HG03457 (cell line): ENCODE measurements at regions not wholly inside any gene's neighbourhood (a gene's known extent, or its start where the extent isn't known, plus 50 kb on each side); places are given as distances from the start of the nearest gene placed in this dataset.

Experiments
- ATAC-seq: cut with Tn5 transposase; IDR thresholded peaks from one replicate; pipeline ENCODE4 v1.9.1; 2021; ENCODE audit warnings: moderate number of reproducible peaks; ENCODE audit not compliant: unreplicated experiment

DNA sequence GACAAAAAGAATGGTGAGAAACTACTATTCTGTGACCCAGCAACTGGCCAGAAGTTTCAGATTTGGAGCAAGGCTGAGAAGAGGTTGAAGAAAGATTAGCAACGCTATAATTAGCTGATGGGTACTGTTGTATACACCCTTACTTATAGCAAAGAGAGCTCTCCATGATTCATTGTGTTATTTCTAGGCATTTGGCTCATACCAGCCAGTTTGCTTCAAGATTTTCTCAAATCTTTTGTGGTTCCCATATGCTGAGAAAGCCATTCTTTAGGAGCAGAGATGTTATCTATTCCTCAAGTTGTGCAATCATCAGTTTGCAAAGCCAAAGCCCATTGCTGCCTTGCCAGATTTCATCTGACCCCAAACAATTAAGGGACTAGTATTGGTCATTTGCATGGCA is 179.4 kb downstream of the ETS1 start:
- ATAC-seq = no peak

- no peak for ATAC-seq
These were observed 181.4 kb downstream of the ETS1 start for GRCh38 chr11:128405714-128406662.

DNA sequence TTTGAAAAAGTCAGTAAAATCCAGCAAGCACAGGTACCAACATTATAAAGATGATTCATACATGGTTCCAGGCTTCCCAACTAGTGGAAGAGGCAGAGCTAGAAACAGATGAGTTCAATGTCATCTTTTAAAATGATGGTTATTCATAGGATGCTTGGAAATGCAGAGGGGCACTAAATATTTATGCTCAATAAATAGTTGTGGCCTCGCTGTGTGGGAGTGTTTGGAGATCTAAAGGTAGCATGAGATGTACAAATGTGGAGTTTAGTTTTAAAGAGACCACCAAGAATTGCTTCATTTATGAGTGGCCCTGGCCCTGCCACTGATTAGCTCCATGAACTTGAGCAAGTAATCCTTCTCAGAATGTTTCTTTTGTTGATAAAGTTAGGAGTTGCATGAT is 182.2 kb downstream of the ETS1 start:
- ATAC-seq = no peak

GRCh38 chr11:128404437-128404836 is 182.9 kb downstream of the ETS1 start:
- no peak for ATAC-seq

DNA sequence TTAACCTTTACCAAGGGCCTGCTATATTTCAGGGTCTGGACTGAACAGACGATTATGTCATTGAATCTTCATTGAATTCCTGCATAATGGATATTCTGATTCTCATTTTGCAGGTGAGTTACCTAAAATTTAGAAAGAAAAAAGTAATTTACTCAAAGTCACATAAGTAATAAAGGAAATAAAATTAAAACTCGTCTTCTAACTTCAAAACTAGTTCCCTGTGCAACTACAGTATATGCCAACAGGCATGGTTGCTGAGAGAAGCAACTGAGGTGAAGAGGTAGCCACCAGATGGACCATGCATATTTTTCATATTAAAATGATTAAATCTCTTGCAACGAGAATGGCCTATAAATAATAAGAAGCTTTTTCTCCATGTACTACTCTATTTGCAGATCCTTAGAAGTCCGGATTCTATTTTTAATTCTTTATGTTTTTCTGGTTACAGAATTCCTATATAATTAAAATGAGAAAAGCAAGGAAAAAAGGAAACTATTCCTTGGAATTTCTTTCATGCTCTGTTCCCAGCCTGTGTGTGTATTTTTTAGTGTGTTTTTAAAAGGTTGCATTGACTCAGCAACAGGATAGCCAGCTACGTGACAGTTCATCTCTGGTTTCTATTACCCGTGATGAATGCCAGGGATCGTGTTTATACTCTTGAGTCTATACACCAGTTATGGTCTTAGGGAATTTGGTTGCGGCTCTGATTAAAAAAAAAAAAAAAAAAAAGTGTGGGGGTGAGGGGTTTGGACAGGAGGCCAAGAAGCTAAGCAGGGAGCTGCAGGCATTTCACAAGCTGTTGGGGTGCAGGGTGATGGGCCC is 186.8 kb downstream of the ETS1 start:
- ATAC-seq = no peak

DNA sequence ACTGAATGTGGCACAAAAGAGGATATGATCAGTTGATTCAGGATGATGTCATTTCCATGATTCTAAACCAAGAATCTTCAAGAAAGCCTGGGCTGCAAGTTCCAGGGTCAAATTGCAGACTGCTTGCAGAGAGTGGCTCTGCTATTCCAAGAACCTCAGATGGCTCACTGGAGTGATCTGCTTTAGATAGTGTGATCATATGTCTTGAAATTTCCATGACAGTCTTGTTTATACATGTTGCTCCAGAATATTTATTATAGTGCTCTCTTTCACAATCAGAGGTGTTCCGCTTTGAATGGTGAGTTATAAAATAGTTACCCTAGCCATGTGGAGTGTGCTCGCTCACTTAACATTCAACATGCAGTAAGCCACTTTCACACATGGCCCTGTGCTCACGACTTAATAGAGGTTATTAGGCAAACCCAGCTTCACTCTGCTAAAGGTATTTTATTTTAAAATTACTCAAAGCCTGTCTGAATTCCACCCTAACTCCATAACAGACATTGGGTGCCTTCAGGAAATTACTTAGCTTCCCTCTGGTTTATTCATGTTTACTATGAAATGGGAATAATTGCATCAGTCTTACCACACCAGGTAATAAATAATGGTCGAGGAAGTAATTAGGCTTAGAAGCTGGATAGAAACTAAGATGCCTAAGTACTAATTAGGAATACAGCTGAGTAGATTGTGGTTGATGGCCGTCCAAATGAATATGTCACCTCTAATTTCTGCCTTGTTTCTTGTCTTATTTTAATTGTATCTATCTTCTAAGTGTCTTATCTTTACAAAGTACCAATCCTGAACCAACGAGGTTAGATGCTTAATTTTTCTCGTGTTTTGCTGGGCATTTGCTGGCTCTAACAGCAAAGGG is 187.9 kb downstream of the ETS1 start:
- peak; percentile 55 for ATAC-seq

DNA sequence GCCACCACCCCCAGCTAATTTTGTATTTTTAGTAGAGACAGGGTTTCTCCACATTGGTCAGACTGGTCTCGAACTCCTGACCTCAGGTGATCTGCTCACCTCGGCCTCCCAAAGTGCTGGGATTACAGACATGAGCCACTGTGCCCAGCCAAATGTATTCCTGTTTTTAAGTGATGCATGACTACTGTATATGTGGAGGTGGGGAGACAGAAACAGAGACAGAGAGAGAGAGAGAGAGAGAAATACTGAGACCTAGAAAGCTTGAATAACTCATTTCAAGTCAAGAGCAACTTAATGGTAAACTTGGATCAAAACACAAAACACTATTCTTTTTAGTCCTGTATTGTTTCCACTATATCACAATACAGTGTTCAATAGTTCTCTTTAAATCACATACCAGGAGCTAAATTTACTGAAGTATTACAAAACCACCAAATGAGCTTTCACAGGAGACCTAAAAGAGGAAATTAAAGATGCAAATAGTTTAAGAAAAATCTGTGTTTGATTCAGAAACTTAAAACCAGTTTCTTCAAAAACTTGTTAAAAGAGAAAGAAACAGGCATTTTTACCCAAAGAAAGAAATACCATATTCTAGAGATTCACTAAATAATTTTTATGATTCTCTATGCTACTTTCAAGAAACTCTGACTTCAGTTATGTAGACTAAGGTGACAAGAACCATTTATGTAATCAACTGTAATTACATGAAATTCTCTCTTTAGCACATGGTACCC is 188.7 kb downstream of the ETS1 start:
- ATAC-seq = no peak

DNA sequence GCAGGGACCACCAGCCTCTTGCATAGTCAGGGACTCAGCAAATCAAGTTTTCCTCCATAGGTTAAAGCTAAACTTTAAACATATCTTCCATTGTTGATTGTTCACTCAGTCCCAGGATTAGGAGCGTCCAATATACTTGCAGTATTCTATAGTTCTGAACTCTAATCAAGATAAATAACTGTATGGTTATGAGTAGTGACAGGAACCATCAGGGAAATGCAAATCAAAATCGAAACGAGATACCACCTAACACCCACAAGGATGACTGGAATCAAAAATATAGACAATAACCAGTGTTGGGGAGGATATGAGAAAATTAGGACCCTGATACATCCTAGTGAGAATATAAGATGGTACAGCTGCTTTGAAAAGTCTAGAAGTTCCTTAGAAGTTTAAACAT is 190.0 kb downstream of the ETS1 start:
- ATAC-seq = no peak

DNA sequence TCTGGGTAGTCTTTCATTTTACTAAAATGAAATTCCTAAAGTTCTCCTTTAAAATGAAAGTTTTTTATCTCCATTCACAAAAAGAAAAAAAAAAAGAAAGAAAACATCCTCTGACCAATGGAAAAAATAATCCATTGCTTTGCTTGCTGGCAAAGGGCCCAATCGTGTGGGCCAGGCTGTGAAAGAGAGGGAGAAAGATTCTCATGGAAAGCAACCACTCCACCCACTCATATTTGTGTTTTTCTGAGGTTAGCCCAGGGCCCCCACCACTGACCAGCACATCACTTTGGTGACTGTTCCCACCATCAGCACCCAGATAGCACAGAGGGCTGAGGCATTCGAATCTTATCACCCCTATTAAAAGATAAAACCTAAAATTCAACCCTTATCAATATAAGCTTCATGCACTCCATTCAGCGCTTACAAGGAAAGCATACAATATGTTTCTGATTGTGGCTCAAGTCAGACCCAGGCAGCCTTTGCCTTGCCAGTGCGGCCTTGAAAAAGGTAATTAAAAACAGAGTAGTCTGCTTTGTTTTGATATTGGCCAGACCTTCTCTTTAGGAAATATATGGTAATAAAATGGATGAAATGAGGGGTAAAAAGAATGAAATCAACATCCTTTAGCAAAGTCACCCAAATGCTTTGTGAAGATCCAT is 192.8 kb downstream of the ETS1 start:
- no peak for ATAC-seq

DNA sequence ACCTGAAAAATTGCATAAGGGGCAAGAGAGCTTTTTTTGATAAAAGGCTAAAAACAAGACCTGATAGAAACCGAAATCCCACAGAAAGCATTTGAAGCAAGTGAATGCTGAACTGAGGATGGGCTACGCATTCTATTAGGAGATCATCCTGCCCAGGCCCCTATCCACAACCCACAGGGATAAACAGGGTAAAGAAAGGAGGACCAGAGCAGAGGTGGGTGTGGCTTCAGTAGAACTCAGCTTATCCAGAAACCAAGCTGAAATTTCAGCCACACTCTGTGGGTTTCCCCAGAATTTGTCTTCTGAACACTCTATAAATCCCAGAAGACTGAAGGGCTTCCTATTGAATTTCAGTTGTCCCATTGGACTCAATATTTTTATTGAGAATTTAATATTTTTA is 195.1 kb downstream of the ETS1 start:
- no peak for ATAC-seq

DNA sequence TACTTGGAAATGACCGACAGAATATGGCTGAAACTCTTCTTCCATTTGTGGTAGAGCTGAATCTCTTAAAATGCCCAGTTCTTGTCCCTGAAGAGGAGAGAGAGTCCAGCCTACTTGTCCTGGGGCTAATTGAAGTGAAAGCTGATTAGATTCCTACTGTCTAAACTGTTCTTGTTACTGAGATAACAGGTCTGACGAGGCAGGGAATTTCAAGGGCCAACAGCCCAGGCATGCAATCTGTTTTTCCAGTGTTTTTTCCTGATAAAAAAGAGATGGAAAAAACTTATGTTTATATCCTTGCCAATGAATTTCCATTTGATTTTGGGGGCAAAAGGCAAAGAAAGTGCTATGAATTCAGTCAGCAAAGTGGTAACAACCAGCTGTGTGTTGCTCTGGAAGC is 195.5 kb downstream of the ETS1 start:
- ATAC-seq = no peak

GRCh38 chr11:128390246-128390645 is 197.1 kb downstream of the ETS1 start:
- no peak for ATAC-seq

- ATAC-seq = no peak
These were observed 197.8 kb downstream of the ETS1 start for GRCh38 chr11:128389461-128389976.

GRCh38 chr11:128388206-128388815 is 199.0 kb downstream of the ETS1 start:
- ATAC-seq = no peak

GRCh38 chr11:128379587-128380580 is 207.5 kb downstream of the ETS1 start:
- no peak for ATAC-seq

- no peak for ATAC-seq
These were observed 211.4 kb downstream of the ETS1 start for GRCh38 chr11:128375961-128376360.

GRCh38 chr11:128374026-128374425 is 213.3 kb downstream of the ETS1 start:
- no peak for ATAC-seq

DNA sequence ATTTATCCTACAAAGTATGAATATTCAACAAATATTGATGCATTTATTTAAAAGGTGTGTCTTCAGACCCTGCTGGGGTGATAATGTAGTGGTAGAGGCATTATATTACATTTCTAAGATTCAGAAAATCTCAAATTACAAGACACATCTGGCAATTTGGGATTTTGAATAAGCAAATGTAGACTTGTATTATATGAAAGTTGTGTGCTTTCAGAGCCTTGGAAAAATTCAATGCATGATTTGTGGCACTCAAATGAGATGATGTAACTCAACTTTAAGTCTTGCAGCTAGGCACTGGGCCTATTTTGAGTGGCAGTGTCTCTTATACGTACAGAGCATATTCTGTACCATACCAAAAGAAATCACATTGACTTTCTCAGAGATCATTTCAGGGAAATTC is 214.4 kb downstream of the ETS1 start:
- ATAC-seq = no peak
